ENCODE measurements at regions not wholly inside any gene's neighbourhood (a gene's known extent, or its start where the extent isn't known, plus 50 kb on each side); places are given as distances from the start of the nearest gene placed in this dataset.

DNA sequence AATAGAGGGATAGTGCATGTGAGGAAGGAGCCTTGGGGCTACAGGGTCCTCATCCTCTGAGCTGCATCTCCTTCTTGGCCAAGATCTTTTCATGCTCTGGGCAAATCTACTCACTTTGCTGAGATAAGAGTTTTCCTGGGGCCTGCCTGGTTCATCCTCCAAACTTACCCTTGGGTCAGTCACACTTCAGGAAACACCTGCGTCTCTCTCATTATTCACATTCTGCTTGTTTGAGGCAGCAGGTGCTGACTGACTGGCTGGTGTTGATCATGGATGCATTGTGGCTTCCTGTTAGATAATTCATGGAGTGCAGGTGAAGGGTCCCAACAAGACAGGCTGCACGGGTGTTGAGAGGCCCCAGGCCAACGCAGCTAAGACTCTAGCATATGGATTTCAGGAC, 162.6 kb downstream of the SALL1 start:
- no peaks in the 10 kb centered on the region for H3K36me3 ChIP-seq (ENCODE audit: control insufficient read depth, insufficient read depth, low read length)
- no peak for DNase-seq (ENCODE audit: low read depth in 4 of 6, low spot score in 6 of 6)
- no peaks in the 10 kb centered on the region for H3K9me3 ChIP-seq (ENCODE audit: control insufficient read depth, insufficient read depth, low read length)
- no peak overlapping the region for H3K4me3 ChIP-seq (ENCODE audit: low read depth, low read length)
- no peaks in the 10 kb centered on the region for H3K4me1 ChIP-seq (ENCODE audit: control insufficient read depth, insufficient read depth, low read length)
- no peak overlapping the region for H3K27ac ChIP-seq (ENCODE audit: low read depth, low read length)
- H3K27me3 ChIP-seq (ENCODE audit: control insufficient read depth, insufficient read depth, low read length) = no peaks in the 10 kb centered on the region
- 42% methylated on average over 2 of the region's 3 CpGs for WGBS (ENCODE audit: insufficient coverage)

DNA sequence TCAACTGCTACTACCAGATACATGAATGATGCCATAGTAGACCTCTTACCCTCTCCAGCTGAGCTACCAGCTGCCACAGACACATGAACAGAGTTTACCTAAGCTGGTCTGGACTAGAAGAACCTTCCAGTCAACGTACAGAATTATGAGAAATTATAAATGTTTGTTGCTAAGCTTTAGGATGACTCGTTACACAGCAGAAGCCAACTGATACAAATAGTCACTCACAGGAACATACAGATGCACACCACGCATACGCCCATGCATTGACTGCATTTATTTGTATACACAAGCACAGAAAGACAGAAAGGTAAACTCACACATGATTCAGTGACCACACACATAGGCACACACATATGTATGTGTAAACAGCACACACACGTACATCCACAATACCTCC, 164.6 kb downstream of the SALL1 start:
- 100% methylated on average over 2 of the region's 5 CpGs for WGBS (ENCODE audit: insufficient coverage)

DNA sequence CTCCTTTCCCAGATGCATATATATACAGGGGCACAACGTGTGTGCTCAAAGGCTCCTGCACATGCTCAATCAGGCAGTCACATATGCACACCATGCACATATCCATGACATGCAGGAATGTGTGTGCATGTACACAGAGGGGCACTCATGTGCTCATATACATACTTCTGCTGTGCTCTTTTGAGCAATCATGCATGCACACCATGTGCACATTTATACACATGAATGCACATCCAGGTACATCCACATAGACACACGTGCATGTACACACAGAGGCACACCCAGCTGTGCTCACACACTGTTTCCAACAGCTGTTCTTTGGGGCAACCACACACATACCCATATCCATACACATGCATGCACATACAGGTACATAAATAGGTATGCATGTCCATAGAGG, 165.3 kb downstream of the SALL1 start:
- H3K27me3 ChIP-seq (ENCODE audit: control insufficient read depth, insufficient read depth, low read length) = no peaks in the 10 kb centered on the region
- no peak for DNase-seq (ENCODE audit: low read depth in 4 of 6, low spot score in 6 of 6)
- H3K36me3 ChIP-seq (ENCODE audit: control insufficient read depth, insufficient read depth, low read length) = no peaks in the 10 kb centered on the region
- no peaks in the 10 kb centered on the region for H3K9me3 ChIP-seq (ENCODE audit: control insufficient read depth, insufficient read depth, low read length)
- H3K4me3 ChIP-seq (ENCODE audit: low read depth, low read length) = no peak overlapping the region
- 71% methylated on average over 1 of the region's 2 CpGs for WGBS (ENCODE audit: insufficient coverage)
- no peak overlapping the region for H3K27ac ChIP-seq (ENCODE audit: low read depth, low read length)
- H3K4me1 ChIP-seq (ENCODE audit: control insufficient read depth, insufficient read depth, low read length) = peaks cover 3% of the 10 kb centered on the region

More for the DNA sequence above, 164.6 kb downstream of the SALL1 start:
- DNase-seq (ENCODE audit: low read depth in 4 of 6, low spot score in 6 of 6) = no peak
- H3K4me1 ChIP-seq (ENCODE audit: control insufficient read depth, insufficient read depth, low read length) = no peaks in the 10 kb centered on the region
- no peak overlapping the region for H3K27ac ChIP-seq (ENCODE audit: low read depth, low read length)
- no peaks in the 10 kb centered on the region for H3K27me3 ChIP-seq (ENCODE audit: control insufficient read depth, insufficient read depth, low read length)
- no peaks in the 10 kb centered on the region for H3K9me3 ChIP-seq (ENCODE audit: control insufficient read depth, insufficient read depth, low read length)
- H3K4me3 ChIP-seq (ENCODE audit: low read depth, low read length) = no peak overlapping the region
- H3K36me3 ChIP-seq (ENCODE audit: control insufficient read depth, insufficient read depth, low read length) = no peaks in the 10 kb centered on the region

DNA sequence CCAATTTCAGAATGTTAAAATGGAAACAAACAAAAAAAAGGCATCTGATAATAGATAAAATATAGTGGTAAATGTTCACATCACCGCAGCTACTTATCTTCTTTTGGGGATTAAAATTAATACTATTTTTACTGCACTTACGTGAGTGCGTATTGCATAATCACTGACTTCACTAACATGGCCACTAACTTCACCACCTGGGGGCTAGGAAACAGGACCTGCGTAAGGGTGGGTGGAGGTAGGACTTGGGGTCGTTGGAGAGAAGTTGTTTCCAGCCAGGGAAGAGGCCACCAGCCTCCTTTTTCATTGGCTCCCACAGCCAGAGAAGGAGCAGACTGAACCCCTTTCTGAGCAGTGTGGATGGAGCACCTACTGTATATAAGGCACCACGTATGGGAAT, 166.4 kb downstream of the SALL1 start:
- 60% methylated on average over 2 of the region's 6 CpGs for WGBS (ENCODE audit: insufficient coverage)
- H3K27ac ChIP-seq (ENCODE audit: low read depth, low read length) = no peak overlapping the region
- H3K27me3 ChIP-seq (ENCODE audit: control insufficient read depth, insufficient read depth, low read length) = no peaks in the 10 kb centered on the region
- DNase-seq (ENCODE audit: low read depth in 4 of 6, low spot score in 6 of 6) = no peak
- H3K4me3 ChIP-seq (ENCODE audit: low read depth, low read length) = no peak overlapping the region
- H3K36me3 ChIP-seq (ENCODE audit: control insufficient read depth, insufficient read depth, low read length) = no peaks in the 10 kb centered on the region
- H3K4me1 ChIP-seq (ENCODE audit: control insufficient read depth, insufficient read depth, low read length) = peaks cover 3% of the 10 kb centered on the region
- no peaks in the 10 kb centered on the region for H3K9me3 ChIP-seq (ENCODE audit: control insufficient read depth, insufficient read depth, low read length)

DNA sequence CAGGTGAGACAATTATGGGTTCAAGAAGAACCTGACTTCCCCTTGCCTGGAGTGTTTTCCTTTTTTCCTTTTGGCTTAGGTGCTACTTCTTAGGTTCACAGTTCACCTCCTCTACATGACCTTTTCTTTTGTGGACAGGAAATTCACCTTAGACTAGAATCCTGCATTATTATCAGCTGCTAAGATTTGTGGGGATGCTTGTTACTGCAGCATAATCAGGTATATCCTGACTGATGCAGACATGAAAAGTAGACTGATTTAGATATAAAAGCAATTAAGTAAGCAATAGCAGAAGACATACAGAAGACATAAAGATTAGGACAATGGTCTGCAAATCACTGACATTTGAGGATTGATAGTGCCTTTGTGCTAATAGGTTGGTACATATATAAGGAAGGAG, 168.3 kb downstream of the SALL1 start:
- no peak overlapping the region for H3K4me3 ChIP-seq (ENCODE audit: low read depth, low read length)
- H3K4me1 ChIP-seq (ENCODE audit: control insufficient read depth, insufficient read depth, low read length) = peaks cover 3% of the 10 kb centered on the region
- no peaks in the 10 kb centered on the region for H3K9me3 ChIP-seq (ENCODE audit: control insufficient read depth, insufficient read depth, low read length)
- H3K36me3 ChIP-seq (ENCODE audit: control insufficient read depth, insufficient read depth, low read length) = no peaks in the 10 kb centered on the region
- no peak overlapping the region for H3K27ac ChIP-seq (ENCODE audit: low read depth, low read length)
- no peak for DNase-seq (ENCODE audit: low read depth in 4 of 6, low spot score in 6 of 6)
- H3K27me3 ChIP-seq (ENCODE audit: control insufficient read depth, insufficient read depth, low read length) = no peaks in the 10 kb centered on the region

DNA sequence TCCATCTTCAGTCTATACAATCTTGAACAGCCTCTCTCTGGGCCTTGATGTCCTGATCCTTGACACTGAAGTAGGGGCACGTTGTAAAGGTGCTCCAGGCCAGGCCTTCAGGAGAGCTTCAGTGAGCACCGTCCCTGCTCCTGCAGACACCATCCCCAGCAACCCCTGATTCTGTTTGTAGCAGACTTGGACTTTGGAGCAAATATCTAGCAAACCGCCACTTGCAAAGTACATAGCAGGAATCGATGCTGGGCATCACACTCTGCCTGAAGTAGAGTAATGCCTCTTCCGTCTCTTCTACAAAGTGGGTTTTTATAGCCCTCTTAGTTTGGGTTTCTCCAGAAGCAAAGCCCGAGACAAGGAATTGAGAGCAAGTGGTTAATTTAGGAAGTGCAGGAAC, 169.1 kb downstream of the SALL1 start:
- Histone ChIP-seq H3K4me3 (ENCODE audit: low read depth, low read length) (no peak overlapping the region), H3K27ac (ENCODE audit: low read depth, low read length) (no peak overlapping the region), H3K4me1 (ENCODE audit: control insufficient read depth, insufficient read depth, low read length) (peaks cover 3% of the 10 kb centered on the region), H3K27me3 (ENCODE audit: control insufficient read depth, insufficient read depth, low read length) (no peaks in the 10 kb centered on the region), H3K36me3 (ENCODE audit: control insufficient read depth, insufficient read depth, low read length) (no peaks in the 10 kb centered on the region), H3K9me3 (ENCODE audit: control insufficient read depth, insufficient read depth, low read length) (no peaks in the 10 kb centered on the region)
- no peak for DNase-seq (ENCODE audit: low read depth in 4 of 6, low spot score in 6 of 6)
- 90% methylated on average over 4 of the region's 6 CpGs for WGBS (ENCODE audit: insufficient coverage)

DNA sequence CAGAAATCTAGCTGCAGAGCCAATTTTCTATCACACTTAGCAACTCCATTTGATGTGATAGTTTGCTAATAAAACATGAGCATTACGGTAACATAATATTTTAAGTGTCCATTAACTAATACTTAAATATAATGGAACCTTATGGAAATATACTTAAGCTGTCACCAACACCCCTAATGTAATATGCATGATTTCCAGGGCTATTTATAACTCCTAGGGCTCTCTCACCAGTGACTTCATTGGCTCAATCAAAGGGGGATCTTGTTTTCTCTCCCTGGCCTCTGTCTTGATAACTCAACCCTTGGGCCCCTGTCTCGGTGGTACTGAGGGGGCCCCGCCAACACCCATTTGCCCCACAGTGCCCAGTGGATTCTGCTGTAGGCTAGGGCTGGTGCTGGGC, 170.4 kb downstream of the SALL1 start:
- Histone ChIP-seq H3K4me1 (ENCODE audit: control insufficient read depth, insufficient read depth, low read length) (peaks cover 3% of the 10 kb centered on the region), H3K36me3 (ENCODE audit: control insufficient read depth, insufficient read depth, low read length) (no peaks in the 10 kb centered on the region), H3K27me3 (ENCODE audit: control insufficient read depth, insufficient read depth, low read length) (no peaks in the 10 kb centered on the region), H3K27ac (ENCODE audit: low read depth, low read length) (no peak overlapping the region), H3K4me3 (ENCODE audit: low read depth, low read length) (no peak overlapping the region), H3K9me3 (ENCODE audit: control insufficient read depth, insufficient read depth, low read length) (no peaks in the 10 kb centered on the region)
- DNase-seq (ENCODE audit: low read depth in 4 of 6, low spot score in 6 of 6) = no peak
- 73% methylated on average over 2 of the region's 3 CpGs for WGBS (ENCODE audit: insufficient coverage)

DNA sequence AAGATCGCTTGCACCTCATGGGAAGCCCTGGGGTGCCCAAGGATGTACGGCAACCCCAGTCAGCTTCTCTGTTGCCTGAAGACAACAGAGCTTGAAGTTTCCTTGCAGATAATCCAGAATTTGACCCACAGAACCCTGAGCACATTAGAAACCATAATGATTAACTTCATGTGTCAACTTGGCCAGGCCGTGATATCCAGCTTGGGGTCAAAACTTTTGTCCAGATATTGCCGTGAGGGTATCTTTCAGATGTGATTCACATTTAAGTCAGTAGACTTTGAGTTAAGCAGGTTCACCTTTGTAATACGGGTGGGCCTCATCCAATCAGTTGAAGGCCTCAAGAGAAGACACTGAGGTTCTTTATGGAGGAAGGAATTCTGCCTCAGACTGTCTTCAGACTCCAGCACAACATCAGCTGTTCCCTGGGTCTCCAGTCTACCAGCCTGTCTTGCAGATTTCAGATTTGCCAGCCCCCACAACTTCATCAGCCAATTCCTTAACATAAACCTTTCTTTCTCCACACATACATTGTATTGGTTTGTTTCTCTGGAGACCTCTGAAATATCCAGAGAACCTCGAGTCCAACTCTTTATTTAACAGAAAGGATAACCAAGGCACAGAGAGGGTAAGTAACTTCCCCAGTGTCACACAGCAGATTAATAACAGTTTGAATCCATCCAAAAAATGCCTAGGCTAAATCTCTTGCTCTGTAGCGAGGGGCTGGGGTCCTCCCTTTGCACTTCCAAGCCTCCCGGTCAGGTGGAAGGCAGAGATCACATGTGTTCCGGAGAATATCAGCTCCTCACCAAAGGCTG, 171.1 kb downstream of the SALL1 start:
- no peak for DNase-seq (ENCODE audit: low read depth in 4 of 6, low spot score in 6 of 6)
- Histone ChIP-seq H3K4me1 (ENCODE audit: control insufficient read depth, insufficient read depth, low read length) (peaks cover 3% of the 10 kb centered on the region), H3K9me3 (ENCODE audit: control insufficient read depth, insufficient read depth, low read length) (no peaks in the 10 kb centered on the region), H3K36me3 (ENCODE audit: control insufficient read depth, insufficient read depth, low read length) (no peaks in the 10 kb centered on the region), H3K4me3 (ENCODE audit: low read depth, low read length) (no peak overlapping the region), H3K27ac (ENCODE audit: low read depth, low read length) (no peak overlapping the region), H3K27me3 (ENCODE audit: control insufficient read depth, insufficient read depth, low read length) (no peaks in the 10 kb centered on the region)
- 88% methylated on average over 6 of the region's 9 CpGs for WGBS (ENCODE audit: insufficient coverage)

DNA sequence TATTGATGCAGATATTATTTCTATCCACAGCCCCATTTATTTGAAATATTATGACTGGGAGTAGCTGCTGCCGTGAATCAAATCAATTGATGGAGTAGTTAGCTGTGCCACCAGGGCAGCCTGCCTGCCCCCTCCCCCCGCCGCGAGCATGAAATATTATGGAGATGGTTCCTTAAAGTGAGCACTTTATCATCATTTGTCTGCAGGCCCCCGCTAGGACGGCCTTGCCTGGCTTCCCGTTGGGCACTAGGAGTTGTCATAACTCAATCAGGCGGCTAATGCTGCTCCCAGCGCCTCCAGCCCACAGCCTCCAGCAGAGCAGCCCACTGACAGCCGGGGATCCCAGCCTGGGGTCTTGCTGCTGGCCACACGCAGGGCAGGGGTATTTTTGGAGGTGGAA, 173.9 kb downstream of the SALL1 start:
- no peak overlapping the region for H3K4me3 ChIP-seq (ENCODE audit: low read depth, low read length)
- H3K4me1 ChIP-seq (ENCODE audit: control insufficient read depth, insufficient read depth, low read length) = peaks cover 5% of the 10 kb centered on the region
- H3K27me3 ChIP-seq (ENCODE audit: control insufficient read depth, insufficient read depth, low read length) = no peaks in the 10 kb centered on the region
- H3K27ac ChIP-seq (ENCODE audit: low read depth, low read length) = no peak overlapping the region
- no peaks in the 10 kb centered on the region for H3K36me3 ChIP-seq (ENCODE audit: control insufficient read depth, insufficient read depth, low read length)
- 37% methylated on average over 9 of the region's 11 CpGs for WGBS (ENCODE audit: insufficient coverage)
- peak in 1 of 6 donors; percentile 77 for DNase-seq (ENCODE audit: low read depth in 4 of 6, low spot score in 6 of 6)
- no peaks in the 10 kb centered on the region for H3K9me3 ChIP-seq (ENCODE audit: control insufficient read depth, insufficient read depth, low read length)

DNA sequence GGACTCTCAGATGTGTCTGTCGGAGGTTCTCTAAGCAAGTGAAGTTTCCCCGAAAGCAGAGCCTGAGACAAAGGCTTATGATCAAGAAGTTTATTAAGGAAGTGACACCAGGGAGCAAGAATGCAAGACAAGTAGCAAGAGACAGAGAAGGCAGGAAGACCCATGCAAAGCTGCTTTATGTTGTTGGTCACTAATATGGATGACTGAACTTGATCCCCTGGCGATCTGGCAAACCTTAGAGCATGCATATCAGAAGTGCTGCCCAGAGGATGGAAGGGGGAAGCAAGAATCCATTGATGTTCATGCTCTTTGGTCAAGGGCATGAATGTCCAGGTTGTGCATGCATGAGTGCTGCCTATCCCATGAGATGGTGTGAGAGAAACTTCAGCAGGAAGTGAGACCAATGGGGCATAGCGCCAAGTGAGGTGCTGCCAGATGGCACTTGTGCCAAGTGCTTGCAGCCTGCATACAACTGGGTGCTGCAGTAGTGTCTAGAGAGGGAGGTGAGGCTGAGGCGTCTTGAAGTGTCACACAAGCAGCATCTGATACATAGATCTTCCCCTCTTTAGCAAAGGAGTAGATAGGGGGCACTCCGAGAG, 176.5 kb downstream of the SALL1 start:
- peak in 1 of 6 donors; percentile 22 for DNase-seq (ENCODE audit: low read depth in 4 of 6, low spot score in 6 of 6)
- Histone ChIP-seq H3K27me3 (ENCODE audit: control insufficient read depth, insufficient read depth, low read length) (no peaks in the 10 kb centered on the region), H3K4me3 (ENCODE audit: low read depth, low read length) (no peak overlapping the region), H3K36me3 (ENCODE audit: control insufficient read depth, insufficient read depth, low read length) (no peaks in the 10 kb centered on the region), H3K27ac (ENCODE audit: low read depth, low read length) (no peak overlapping the region), H3K9me3 (ENCODE audit: control insufficient read depth, insufficient read depth, low read length) (no peaks in the 10 kb centered on the region), H3K4me1 (ENCODE audit: control insufficient read depth, insufficient read depth, low read length) (peaks cover 2% of the 10 kb centered on the region)
- 69% methylated on average over 4 of the region's 6 CpGs for WGBS (ENCODE audit: insufficient coverage)
